ENCODE measurements at regions not wholly inside any gene's neighbourhood (a gene's known extent, or its start where the extent isn't known, plus 50 kb on each side); places are given as distances from the start of the nearest gene placed in this dataset.
"Not testable (repeated sequence)": the region's sequence is repeated elsewhere in the genome, so short reads cannot be mapped to it uniquely, and the experiment has no call there.

GRCh38 chr15:36448418-36448817 lies 131.0 kb upstream of the CDIN1 start:
- H3K4me3 ChIP-seq (ENCODE audit: low read depth, poor library complexity, severe bottlenecking): no peak overlapping the region
- DNase-seq (ENCODE audit: low spot score in 2 of 2): no peak
- intact Hi-C loops (cut with DNase I; ENCODE audit: low total_unique reads): no loop called here
- TF ChIP-seq POLR2A (IDR thresholded peaks at IDR 0.05): no peak

- WGBS, 2 donors: 49 to 50% methylated on average over 5 of the region's 5 CpGs
- H3K4me3 ChIP-seq (ENCODE audit: low read depth, poor library complexity, severe bottlenecking): no peak overlapping the region
- TF ChIP-seq CTCF (IDR thresholded peaks at IDR 0.05) (no peak), POLR2A (IDR thresholded peaks at IDR 0.05) (no peak)
- no peak for DNase-seq (ENCODE audit: low spot score in 2 of 2)
- intact Hi-C loops (cut with DNase I; ENCODE audit: low total_unique reads): no loop called here
These were observed 130.3 kb upstream of the CDIN1 start for GRCh38 chr15:36449084-36449661.

GRCh38 chr15:36449662-36450145 lies 129.7 kb upstream of the CDIN1 start:
- intact Hi-C loops (cut with DNase I; ENCODE audit: low total_unique reads): no loop called here
- TF ChIP-seq POLR2A (IDR thresholded peaks at IDR 0.05) (no peak), CTCF (IDR thresholded peaks at IDR 0.05) (no peak)
- 88 to 89% methylated on average over 3 of the region's 3 CpGs for WGBS, 2 donors
- DNase-seq (ENCODE audit: low spot score in 2 of 2): no peak
- H3K4me3 ChIP-seq (ENCODE audit: low read depth, poor library complexity, severe bottlenecking): no peak overlapping the region

- H3K4me3 ChIP-seq (ENCODE audit: low read depth, poor library complexity, severe bottlenecking); DNase-seq (ENCODE audit: low spot score in 2 of 2); intact Hi-C loops (cut with DNase I; ENCODE audit: low total_unique reads): not testable (repeated sequence)
- WGBS, 2 donors: 87 to 91% methylated on average over 4 of the region's 4 CpGs
These were observed 125.2 kb upstream of the CDIN1 start for GRCh38 chr15:36454244-36454643.

GRCh38 chr15:36458411-36458810 lies 121.0 kb upstream of the CDIN1 start:
- no peak overlapping the region for H3K4me3 ChIP-seq (ENCODE audit: low read depth, poor library complexity, severe bottlenecking)
- intact Hi-C loops (cut with DNase I; ENCODE audit: low total_unique reads): no loop called here
- TF ChIP-seq CTCF (IDR thresholded peaks at IDR 0.05): no peak
- TF ChIP-seq POLR2A (IDR thresholded peaks at IDR 0.05): no peak
- DNase-seq (ENCODE audit: low spot score in 2 of 2): no peak
- WGBS, 2 donors: 45 to 58% methylated on average over 5 of the region's 5 CpGs

- 77 to 85% methylated on average over 1 of the region's 1 CpG for WGBS, 2 donors
- H3K4me3 ChIP-seq (ENCODE audit: low read depth, poor library complexity, severe bottlenecking): no peak overlapping the region
- no peak for DNase-seq (ENCODE audit: low spot score in 2 of 2)
- intact Hi-C loops (cut with DNase I; ENCODE audit: low total_unique reads): no loop called here
- TF ChIP-seq POLR2A (IDR thresholded peaks at IDR 0.05) (no peak), CTCF (IDR thresholded peaks at IDR 0.05) (no peak)
These were observed 114.1 kb upstream of the CDIN1 start for GRCh38 chr15:36465304-36465703.

- WGBS, 2 donors: 62 to 64% methylated on average over 5 of the region's 5 CpGs
- TF ChIP-seq CTCF (IDR thresholded peaks at IDR 0.05): no peak
- no peak for DNase-seq (ENCODE audit: low spot score in 2 of 2)
- no peak overlapping the region for H3K4me3 ChIP-seq (ENCODE audit: low read depth, poor library complexity, severe bottlenecking)
- intact Hi-C loops (cut with DNase I; ENCODE audit: low total_unique reads): no loop called here
These were observed 110.7 kb upstream of the CDIN1 start for GRCh38 chr15:36468746-36469145.

Measured in lower leg skin (tissue), 4 donors.